Kasumi-1 (cell line): ENCODE measurements at regions not wholly inside any gene's neighbourhood (a gene's known extent, or its start where the extent isn't known, plus 50 kb on each side); places are given as distances from the start of the nearest gene placed in this dataset.
A peak's percentile ranks its signal among the peaks of the same experiment; 100 is the strongest.
"Not testable (repeated sequence)": the region's sequence is repeated elsewhere in the genome, so short reads cannot be mapped to it uniquely, and the experiment has no call there.

Experiments
- DNase-seq, 2 experiments: peaks; one replicate each; lab custom pipeline; 2025; lab: John Stamatoyannopoulos, UW

GRCh38 chr14:92223025-92223424 is 99.9 kb upstream of the SLC24A4 start:
- no peak for DNase-seq

- no peak for DNase-seq
Observed at GRCh38 chr14:92224358-92224954, 98.5 kb upstream of the SLC24A4 start.

DNA sequence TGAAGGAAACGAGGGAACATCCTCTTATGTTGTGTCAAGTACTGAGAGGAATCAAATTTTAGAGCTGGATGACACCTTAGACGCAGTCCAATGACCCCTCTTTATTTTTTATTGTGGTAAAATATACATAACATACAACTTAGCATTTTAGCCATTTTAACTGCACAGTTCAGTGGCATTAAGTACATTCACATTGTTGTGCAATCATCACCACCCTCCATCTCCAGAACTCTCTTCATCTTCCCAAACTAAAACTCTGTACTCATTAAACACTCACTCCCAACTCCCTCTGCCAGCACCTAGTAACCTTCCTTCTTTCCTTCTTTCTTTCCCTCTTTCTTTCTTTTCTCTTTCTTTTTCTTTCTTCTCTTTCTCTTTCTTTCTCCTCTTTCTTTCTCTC is 97.2 kb upstream of the SLC24A4 start:
- DNase-seq = peak in 1 of 2 experiments; percentile 12

- DNase-seq = not testable (repeated sequence)
Observed at GRCh38 chr14:92226166-92226565, 96.8 kb upstream of the SLC24A4 start.

GRCh38 chr14:92236243-92236900 is 86.6 kb upstream of the SLC24A4 start:
- no peak for DNase-seq

DNA sequence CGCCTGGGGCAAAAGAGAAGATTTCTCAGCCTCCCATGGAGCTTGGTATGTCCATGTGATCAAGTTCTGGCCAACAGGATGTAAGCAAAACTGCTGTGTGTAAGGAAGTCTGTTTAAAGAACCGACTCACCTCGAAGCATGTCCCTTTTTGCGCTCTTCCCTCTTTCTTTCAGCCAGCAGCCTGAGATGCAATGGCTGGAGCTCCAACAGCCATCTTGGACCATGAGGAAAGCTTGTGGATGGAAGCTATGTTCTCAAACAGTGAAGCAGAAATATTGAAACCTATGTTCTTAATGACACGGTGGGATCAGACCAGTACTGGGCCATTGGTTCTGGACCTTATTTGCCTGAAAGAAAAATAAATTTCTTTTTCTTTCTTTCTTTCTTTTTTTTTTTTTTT is 82.3 kb upstream of the SLC24A4 start:
- no peak for DNase-seq

- DNase-seq = no peak
Observed at GRCh38 chr14:92241966-92242595, 80.9 kb upstream of the SLC24A4 start.

GRCh38 chr14:92244805-92245204 is 78.2 kb upstream of the SLC24A4 start:
- DNase-seq = no peak

DNA sequence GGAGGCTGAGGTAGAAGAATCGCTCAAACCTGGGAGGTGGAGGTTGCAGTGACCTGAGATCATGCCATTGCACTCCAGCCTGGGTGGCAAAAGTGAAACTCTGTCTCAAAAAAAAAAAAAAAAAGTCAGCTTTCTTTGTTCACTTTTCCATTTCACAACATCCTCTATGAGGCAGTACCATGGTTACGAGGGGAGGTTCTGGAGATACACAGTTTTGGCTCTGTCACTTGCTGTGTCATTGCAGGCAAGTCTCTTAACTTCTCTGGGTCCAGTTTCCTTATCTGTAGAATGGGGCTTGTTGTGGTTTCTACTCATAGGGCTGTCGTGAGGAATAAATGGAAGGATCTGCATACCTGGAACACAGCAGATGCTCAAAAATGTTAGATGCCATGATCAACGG is 75.6 kb upstream of the SLC24A4 start:
- DNase-seq = no peak

GRCh38 chr14:92247947-92248346 is 75.0 kb upstream of the SLC24A4 start:
- no peak for DNase-seq

DNA sequence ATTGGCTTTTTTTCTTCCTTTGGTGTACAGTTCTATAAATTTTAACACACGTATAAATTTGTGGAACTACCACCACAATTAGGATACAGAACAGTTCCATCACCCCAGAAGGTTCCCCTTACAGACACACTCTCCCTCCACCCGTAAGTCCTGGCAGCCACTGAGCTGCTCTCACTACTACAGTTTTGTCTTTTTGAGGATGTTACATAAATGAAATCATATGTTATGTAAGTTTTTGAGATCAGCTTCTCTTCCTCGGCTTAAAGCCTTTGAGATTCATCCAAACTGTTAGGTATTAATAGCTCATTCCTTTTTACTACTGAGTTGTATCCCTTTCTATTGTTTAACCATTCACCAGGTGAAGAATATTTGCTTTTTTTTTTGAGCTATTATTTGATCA is 74.3 kb upstream of the SLC24A4 start:
- no peak for DNase-seq

DNA sequence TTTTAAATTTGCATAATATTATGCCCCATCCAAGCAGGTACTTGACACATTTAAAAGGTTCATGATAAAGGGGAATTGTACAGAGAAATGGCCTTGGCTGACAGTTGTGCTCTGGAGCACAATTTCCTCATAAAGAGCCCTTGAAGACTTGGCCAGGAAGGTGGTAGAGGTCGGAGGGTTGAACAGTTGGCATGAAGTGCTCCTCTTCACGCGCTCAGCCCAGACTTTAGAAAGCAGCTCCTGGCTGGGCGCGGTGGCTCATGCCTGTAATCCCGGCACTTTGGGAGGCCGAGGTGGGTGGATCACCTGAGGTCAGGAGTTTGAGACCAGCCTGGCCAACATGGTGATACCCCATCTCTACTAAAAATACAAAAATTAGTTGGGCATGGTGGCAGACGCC is 72.6 kb upstream of the SLC24A4 start:
- DNase-seq = not testable (repeated sequence)

GRCh38 chr14:92252323-92252722 is 70.6 kb upstream of the SLC24A4 start:
- DNase-seq = no peak

DNA sequence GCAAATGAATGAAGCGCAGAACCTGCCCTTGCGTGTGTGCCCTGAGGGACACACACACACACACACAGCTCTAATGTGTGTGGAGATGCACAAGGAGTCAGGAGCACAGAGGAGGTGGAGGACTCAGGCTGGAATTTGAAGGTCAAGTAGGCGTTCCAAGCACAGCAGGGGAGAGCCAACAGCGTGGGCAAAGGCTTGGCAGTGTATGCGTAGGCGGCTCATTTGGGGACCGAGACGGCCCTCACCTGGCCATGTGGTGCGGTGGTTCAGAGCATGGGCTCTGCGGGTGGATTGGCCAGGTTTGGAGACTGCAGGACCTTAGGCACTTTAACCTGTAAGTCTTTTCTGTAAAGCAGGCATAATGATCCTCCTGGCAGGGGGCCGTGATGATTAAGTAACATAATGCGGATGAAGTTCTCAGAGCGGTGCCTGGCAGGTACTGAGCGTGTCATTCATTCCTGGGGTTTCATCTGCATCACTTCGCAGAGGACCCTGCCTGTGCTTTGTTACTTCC is 69.5 kb upstream of the SLC24A4 start:
- no peak for DNase-seq

DNA sequence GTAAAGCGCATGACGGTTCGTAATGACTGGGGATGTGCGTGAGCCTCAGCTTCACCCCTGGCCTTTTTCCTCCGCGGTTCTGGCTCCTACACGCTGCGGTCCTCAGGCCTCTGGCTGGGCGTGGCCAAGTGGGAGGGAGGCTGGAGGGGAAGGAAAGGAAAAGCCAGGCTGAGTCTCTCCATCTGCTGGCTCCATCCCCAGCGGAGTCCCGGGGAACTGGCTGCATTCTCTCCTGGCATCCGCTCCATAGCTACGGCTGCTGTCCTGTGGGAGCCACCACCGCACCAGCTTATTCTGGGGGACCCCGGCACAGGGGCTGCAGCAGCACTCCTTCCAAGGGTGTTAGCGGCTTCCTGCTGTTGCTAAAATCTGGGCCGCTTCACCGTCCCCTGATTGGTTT is 68.2 kb upstream of the SLC24A4 start:
- no peak for DNase-seq

DNA sequence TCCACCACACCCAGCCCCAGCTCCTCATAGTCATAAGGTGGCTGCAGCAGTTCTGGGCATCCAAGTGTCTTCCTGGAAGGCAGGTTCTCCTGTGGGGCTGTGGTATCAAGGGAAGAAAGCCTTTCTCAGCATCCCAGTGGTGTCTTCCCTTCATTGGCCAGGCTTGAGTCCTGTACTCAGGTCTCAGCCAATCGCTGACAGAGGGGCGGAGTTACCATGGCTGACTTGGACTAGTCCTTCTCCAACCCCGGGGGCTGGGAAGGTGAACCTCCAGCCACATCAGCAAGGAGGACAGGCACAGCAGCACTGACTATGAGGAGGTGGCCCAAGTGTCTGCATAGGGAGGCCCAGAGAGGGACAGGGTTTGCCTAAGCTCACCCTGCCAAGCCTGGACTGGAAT is 64.0 kb upstream of the SLC24A4 start:
- no peak for DNase-seq

DNA sequence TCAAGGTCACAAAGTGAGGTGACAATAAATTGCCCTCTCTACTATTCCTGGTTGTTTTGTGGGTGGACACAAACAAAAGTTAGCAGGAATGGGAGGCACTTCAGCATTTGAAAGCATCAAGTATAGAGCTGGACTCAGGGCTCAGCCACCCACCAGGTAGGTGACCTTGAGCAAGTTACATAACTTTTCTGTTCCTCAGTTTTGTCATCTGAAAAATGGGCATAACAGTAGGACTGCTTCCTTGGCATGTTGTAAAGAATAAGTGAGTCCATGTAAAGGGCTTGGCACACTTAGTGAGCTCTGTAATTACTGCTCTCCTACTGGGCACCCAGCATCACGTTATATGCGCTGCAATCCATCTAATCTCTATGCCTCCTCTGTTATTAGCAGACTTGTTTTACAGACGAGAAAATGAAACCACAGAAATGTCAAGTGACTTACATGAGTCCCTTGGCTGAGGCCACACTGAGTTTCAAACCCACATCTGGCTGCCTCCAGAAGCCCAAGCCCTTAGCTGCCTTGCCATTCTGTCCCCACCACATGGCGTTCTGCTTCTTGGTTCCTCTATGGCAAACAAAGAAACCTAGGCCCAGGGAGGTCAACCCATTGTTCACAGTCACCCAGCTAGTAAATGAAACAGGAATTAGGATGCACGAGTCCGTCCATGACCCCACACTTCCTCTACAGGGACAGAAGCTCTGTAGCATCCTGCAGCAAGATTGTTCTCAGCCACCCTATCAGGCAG is 63.2 kb upstream of the SLC24A4 start:
- DNase-seq = no peak

GRCh38 chr14:92263681-92264080 is 59.3 kb upstream of the SLC24A4 start:
- peak in 1 of 2 experiments; percentile 26 for DNase-seq

- DNase-seq = no peak
Observed at GRCh38 chr14:92264195-92264594, 58.8 kb upstream of the SLC24A4 start.

DNA sequence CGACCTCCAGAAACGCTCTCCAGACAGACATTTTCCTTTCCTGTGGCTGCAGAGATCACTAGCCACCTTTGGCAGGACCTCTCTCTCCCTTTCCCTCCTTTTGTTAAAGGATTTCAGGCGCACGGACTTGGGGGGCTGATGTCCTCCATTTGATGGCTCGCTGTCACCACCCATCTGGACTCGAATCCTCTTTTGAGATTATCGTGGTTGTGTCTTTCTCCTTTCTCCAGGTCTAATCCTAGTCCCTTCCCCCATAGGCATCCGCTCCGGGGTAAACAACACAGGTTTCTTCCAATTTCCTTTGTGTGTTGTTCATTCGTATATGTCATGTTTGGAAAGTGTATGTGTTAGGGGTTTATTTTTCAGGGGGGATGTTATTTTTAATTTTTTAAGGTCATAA is 56.7 kb upstream of the SLC24A4 start:
- DNase-seq = no peak
